HG03432 (cell line): ENCODE measurements at regions not wholly inside any gene's neighbourhood (a gene's known extent, or its start where the extent isn't known, plus 50 kb on each side); places are given as distances from the start of the nearest gene placed in this dataset.

Experiments used
- ATAC-seq: cut with Tn5 transposase; IDR thresholded peaks from one replicate; pipeline ENCODE4 v1.9.1; 2021; ENCODE audit warnings: mild to moderate bottlenecking, moderate library complexity; ENCODE audit not compliant: unreplicated experiment

DNA sequence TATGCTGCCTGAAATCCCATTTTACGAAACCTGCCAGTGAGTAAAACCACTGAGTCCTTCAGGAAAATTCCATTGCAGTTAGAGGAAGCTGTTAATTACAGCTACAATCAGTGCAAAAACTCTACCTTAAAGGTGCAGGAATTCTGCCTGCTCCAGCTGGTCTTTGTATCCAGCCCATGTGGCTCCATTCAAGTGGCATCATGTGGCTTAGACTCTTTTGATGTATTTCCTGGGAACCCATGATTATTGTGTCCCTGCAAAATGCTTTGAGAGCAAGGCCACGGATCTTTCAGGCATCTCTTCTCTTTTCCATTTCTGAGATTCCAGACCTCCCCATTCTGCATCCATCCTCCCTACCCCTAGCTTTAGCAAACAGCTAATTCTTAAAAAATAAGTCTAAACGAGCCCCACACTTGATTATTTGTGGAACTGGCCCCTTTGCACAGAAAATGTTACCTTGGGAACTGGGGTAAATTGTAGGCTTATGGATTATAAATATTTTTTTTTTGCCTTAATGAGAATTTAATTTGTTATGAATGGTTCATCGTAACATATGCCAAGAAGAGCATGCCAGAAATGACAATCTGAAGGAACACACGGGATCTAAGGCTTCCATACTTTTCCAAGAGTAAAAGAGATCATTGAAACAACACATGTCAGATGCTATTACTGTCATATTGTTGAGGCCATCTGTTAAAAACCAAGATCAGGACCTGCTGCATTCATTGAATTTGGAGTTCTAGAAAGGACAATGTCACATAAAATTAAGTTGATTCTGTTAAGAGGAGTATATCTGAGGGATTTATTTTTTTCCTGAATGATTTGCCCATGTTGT, 144.6 kb downstream of the TPH2 start:
- ATAC-seq, result no peak

DNA sequence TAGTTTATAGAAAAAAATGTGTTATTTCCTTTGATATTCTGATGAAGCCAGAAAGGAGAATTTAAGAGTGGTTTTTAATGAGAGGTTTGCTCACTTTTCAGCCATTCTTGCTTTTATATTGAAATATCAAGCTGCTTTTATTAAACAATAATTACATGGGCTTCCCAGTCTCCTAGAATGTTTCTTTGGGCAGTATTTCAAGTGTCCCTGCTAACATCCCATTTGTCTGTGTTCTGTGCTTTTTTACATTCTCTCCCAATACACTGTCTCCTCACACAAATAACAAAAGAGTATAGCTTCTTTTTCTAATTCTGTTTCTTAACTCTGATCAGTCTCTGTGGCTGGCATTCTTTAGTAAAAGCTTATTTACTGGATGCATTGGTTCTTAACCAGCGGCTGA, 145.4 kb downstream of the TPH2 start:
- ATAC-seq, result no peak

GRCh38 chr12:72084880-72085279, 146.2 kb downstream of the TPH2 start:
- no peak for ATAC-seq

- no peak for ATAC-seq
These were observed 151.0 kb downstream of the TPH2 start for GRCh38 chr12:72089678-72090077.

GRCh38 chr12:72093424-72093823, 154.8 kb downstream of the TPH2 start:
- no peak for ATAC-seq

GRCh38 chr12:72093930-72094329, 155.3 kb downstream of the TPH2 start:
- no peak for ATAC-seq

DNA sequence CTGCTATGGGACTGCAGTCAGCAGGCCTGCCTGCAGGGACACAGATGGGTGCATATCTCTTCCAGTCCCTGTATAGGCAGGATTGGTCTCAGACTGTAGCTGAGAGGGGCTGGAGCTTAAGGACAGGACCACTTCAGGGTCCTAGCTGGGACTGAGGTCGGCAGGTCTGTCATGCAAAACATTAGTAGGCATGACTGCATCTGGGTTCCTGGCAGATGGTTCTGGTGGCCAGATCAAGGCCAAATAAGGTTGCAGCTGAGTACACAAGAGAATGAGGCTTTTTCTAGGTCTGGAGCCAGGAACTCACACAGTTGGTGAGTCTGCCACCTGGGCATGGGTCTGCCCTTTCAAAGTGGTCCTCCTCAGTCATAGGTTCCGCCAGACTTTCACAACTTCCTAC, 155.8 kb downstream of the TPH2 start:
- ATAC-seq, result no peak

DNA sequence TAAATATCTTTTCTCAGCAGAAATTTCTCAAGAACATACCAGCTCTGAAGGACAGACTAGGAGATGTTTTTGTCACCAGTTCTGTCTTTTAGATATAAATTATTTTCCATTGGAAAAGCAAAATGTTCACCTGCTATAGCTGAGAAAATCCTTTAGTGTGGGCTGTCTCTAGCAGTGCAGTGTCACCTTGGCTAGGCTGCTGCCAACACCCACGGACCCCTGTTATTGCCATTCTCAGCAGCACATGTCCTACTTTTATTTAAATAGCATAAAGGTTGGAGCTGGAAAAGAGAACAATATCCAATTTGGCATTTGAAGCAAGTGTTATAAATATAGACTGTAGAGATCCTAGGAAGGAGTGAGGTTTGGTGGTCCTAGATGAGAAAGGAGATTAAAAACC, 156.4 kb downstream of the TPH2 start:
- ATAC-seq, result no peak

GRCh38 chr12:72098622-72099021, 160.0 kb downstream of the TPH2 start:
- no peak for ATAC-seq

- no peak for ATAC-seq
These were observed 162.2 kb downstream of the TPH2 start for GRCh38 chr12:72100854-72101253.

DNA sequence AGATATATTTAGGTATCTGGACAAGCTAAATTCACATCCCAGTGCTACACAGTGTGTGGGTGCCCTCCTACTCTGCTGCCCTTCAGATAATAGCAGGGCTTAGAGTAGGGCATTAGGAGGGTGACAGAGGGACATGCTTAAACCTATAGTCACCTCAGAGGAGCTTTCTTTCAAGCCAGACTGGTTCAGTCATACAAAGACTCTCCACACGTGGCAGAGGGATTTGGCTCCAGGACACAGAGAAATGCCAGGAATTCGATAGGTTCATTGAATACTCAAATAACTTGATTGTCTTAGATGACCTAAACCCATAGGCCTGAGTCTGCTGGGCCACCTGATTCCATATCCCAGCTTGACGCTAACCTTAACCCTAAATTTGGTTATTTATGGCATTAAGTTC, 163.5 kb downstream of the TPH2 start:
- no peak for ATAC-seq

- no peak for ATAC-seq
These were observed 166.3 kb upstream of the TRHDE start for GRCh38 chr12:72105849-72106248.

GRCh38 chr12:72110937-72111650, 161.1 kb upstream of the TRHDE start:
- no peak for ATAC-seq

- no peak for ATAC-seq
These were observed 160.5 kb upstream of the TRHDE start for GRCh38 chr12:72111706-72112105.

GRCh38 chr12:72133497-72134055, 138.6 kb upstream of the TRHDE start:
- peak; percentile 49 for ATAC-seq

DNA sequence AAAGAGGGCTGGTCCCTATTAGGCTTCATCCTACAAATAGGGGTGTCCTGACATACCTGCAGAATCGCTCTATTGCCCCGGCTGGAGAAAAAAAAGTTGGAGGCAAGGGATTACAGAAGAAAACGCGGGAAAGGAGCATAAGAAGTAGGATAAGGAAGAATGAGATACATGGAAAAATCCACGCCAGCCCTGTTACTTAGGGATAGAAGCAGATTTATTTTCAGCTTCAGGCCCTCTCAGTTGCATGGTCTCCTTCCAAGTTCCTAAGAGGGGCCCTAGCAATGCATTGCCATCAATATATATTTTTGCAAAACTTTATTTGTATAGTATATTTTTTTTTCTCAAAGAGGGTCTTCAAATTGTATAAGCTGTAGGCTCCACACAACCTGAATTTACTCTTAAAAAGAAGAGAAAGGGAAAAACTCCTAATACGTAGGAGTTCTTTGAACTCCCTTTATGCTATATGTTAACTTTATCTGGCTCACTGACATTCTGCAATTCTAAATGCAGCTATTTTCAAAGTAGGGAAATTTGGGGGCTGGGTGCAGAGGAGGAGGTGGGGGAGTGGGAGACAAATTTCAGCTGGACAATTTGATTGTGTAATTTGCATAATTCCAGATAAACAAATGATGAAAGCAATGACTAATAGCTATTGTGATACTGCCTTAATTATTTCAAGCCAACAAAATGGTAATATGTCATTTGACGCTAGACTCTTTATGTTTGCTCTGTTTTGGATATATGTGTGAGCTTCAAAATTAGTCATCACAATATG, 137.7 kb upstream of the TRHDE start:
- ATAC-seq, result no peak

DNA sequence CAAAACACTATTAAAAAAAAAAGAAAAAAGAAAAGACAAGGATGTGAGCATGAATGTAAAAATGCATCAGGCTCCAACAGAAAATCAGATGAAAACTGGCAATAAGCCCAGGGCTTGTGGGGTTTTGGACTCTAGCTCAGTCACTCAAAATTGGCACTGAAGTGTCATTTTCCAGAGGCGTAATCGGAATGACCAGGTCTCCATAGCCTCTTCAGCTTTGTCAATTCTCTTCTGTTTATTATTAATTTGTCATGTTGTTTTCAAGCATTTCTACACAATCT, 137.2 kb upstream of the TRHDE start:
- no peak for ATAC-seq

DNA sequence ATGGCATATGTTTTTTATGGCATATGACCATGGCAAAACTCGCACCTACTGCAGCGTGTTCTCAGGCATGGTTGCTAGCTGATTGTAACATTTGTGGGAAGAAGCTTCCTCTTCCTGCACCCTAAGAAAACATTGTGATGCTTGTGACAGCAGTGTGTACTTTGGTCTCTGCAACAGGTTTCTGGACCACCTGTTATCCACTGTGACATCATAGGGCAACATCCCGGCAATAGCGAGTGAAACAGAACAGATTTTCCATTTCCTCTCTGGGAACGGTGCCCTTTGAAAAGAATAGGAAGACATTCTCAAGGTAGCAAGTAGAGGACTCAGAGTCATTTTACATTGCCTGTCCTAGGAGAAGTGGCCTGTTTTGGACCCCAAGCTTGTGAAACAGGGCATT, 135.4 kb upstream of the TRHDE start:
- no peak for ATAC-seq

- no peak for ATAC-seq
These were observed 132.8 kb upstream of the TRHDE start for GRCh38 chr12:72139411-72139810.

GRCh38 chr12:72141381-72141780, 130.8 kb upstream of the TRHDE start:
- peak; percentile 99 for ATAC-seq

DNA sequence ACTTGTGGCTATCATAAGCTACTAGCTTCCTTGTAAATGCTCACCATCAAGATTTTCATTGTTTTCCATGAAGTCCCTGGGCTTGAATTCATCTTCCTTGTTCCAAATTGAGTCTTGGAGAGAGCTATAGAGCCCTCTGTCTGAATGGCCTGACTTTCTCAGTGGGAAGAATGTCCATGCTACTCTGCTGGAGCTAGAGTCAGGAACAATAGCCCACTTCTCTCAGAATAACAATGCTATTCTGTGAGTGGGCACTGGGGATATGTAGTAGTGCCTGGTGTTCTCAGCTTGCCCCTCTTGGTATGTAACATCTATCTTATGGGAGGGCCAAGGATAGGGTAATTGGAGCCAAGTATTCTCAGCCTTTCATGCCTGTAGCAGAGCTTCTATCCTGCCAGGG, 127.6 kb upstream of the TRHDE start:
- ATAC-seq, result no peak

- ATAC-seq, result no peak
These were observed 125.7 kb upstream of the TRHDE start for GRCh38 chr12:72146495-72146894.
